ENCODE measurements at regions not wholly inside any gene's neighbourhood (a gene's known extent, or its start where the extent isn't known, plus 50 kb on each side); places are given as distances from the start of the nearest gene placed in this dataset.

DNA sequence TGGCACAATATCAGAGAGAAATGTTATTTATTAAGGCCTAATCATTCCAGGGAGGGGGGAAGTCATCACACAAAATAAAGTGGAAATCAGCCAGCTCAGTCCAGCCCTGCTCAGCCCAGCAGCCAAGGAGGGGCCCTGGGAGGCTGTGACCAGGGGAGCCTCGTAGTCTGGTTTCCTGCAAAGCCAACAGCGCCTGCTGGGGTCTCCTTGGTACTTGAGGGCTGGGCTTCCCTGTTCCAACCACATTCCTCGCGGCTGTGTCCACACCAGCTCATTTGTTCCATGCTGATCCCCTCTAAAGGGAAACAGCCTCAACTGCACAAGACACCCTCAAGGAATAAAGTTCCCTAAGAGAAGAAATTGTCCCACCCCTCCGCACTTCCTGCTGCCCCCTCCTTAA lies 154.0 kb downstream of the TMEM132E start:
- DNase-seq, result no peak

DNA sequence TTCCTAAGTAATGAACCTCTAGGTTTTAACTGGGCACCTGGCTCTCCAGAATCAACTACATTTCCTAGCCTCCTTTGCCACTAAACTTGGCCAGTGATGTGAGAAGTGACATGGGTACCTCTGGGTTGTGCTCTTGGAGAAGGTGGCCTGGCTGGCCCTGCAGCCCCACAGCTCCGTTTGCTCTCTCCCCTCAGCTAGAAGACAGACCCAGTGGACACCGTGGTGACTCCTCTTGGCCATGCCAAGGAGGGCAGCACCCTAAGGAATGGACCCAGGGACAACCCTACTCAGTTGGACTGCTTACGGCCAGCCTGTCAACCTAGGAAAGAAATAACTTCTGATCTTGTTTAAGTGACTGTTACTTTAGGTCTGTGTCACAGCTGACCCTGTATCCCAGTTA lies 151.4 kb downstream of the TMEM132E start:
- DNase-seq, result no peak

- DNase-seq, result no peak
These were observed 149.5 kb downstream of the TMEM132E start for GRCh38 chr17:34728771-34729310.

GRCh38 chr17:34727601-34728000 lies 148.2 kb downstream of the TMEM132E start:
- DNase-seq, result no peak

- no peak for DNase-seq
These were observed 147.4 kb downstream of the TMEM132E start for GRCh38 chr17:34726536-34727384.

DNA sequence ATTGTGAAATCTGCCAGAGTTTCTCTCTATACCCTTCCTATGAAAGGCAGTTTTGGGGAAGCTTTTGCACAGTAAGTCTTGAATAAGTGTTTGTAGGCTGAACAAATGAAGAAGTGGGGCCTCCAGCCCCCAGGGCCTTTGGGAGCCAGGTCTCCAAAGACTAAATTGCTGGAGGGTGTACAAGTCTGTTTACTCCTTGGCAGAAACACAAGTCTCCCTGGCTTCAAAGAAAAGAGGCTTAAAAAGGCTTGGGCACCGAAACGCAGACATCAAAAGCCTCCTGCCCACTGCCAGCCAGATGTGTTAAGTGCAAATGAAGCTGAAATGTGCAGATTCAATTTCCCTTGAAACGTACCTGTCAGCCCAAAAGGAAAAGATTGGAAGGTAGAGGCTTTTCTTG lies 146.3 kb downstream of the TMEM132E start:
- no peak for DNase-seq

DNA sequence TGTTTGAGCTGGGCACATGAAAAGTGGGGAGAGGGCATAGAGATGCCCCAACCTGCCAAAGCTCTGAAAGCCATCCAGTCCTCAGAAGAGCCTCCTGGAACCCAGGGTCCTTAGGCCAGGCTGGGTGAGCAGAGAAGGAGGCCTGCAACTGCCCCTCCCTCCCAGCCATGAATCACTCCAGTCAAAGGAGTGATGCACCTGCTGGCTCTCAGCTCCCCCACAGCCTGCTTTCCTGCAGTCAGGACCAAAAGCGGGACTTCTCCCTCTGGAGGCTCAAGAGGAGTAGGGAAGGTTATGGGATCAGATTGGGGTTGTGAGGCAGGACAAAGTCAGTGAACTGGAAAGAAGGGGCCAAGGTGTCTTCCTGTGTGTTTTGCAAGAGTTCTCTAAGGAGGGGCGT lies 145.6 kb downstream of the TMEM132E start:
- no peak for DNase-seq

- no peak for DNase-seq
These were observed 144.5 kb downstream of the TMEM132E start for GRCh38 chr17:34723875-34724274.

DNA sequence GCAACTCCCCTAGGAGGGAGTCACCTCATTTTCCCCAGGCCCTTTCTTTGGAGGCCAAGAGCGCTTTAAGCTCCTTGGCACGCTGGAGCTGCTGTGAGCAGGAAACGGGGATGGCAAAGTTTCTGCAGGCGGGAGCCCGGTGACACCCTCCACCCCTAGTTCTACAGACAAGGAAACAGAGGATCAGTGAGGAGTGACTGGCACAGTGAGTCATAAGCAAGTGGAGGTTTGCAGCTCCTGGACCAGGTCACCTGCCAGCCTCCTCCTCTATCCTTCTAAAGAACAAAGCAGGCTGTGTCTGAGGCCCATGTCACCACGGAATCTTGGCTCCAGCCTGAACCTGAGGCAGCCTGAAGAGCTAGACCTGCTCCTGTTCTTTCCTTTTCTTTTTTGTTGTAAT lies 141.9 kb downstream of the TMEM132E start:
- DNase-seq, result no peak

GRCh38 chr17:34720760-34721159 lies 141.4 kb downstream of the TMEM132E start:
- DNase-seq, result no peak

DNA sequence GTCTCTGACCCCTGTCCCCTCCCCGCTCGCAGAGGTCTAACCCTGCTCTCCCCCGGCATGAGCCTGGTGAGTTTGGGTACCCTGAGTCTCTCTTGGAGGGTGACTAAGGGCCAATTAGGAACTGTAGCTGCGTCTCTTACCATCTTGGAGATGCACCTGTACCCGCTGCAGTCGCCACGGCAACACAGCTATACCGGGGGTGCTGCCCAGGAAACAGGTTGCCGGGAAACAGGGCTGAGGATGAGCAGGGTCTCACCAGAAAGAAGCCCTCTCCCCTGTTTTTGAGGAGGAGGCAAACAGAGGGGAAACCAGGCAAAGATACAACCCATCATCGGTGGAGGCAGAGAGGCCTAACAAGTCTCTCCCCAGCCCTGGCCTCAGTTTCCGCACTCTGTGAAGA lies 140.2 kb downstream of the TMEM132E start:
- no peak for DNase-seq

- no peak for DNase-seq
These were observed 137.7 kb downstream of the TMEM132E start for GRCh38 chr17:34717092-34717491.

DNA sequence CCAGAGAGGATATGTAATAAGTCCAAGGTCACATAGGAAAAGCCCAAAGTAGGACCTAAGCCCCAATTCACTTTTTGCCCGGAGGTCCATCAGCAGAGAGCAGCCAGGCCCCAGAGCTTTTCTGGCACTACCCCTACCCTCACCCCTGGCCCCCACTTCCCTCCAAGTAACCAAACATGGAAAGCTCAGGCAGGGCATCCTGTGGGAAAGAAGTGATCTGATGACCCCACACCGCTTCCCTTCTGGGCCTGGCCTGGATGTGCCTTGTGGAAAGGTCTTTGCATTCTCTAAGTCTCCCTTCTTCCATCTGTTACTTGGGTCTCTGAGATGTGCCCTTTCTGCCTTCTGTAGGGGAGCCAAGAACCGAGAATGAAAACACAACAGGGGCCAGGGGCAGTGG lies 136.9 kb downstream of the TMEM132E start:
- DNase-seq, result no peak

DNA sequence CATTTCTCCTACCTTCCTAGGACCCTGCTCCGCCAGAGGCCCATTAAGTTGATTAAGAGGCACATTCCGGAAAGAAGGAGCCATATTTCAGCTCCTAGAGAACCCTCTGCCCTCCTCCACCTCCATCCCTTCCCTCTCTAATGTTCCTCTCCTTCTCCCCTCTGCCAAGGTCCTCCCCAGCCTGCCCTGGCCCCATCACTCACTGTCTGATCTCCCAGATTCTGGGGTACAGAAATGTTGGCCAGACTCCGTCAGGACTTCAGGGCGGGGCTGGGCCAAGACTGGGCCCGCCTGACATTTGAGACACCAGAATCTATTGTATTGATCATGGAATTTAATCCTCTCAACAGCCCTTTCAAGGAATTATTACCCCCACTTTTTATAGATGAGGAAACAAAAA lies 136.1 kb downstream of the TMEM132E start:
- no peak for DNase-seq

GRCh38 chr17:34714475-34715410 lies 135.4 kb downstream of the TMEM132E start:
- DNase-seq, result no peak

GRCh38 chr17:34713687-34714086 lies 134.3 kb downstream of the TMEM132E start:
- DNase-seq, result no peak

DNA sequence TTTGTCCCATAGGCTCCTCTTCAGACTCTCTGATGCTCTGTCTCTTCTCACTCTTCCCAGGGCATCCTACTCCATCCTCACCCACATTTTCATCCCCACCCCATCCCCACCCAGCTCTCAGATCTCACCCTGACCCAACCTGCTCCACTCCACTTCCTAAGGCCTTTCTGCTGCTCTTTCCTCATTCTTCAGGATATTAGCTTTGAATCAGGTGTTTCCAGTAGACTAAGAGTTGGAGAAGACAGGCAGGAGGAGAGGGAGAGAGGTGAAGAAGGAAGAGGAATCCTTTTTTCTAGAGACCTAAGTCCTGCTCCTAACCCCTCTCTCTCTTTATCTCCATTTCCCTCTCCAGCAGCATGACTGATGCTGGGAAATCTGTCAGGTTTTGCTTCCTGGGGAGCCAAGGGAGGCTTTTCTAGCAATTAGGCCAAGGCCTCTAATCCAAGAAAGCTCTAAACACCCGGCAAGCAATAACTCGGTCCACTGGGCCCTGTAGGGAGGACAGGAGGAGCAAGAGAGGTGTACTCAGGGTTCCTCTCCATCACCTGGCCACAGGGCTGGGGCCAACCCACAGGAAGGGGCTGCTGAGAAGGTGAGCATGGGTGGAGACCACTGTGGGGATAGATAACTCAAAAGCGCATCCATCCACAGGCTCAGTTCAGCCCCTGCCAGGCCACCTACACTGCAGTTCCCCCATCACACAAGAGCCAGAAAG lies 133.3 kb downstream of the TMEM132E start:
- DNase-seq, result no peak

DNA sequence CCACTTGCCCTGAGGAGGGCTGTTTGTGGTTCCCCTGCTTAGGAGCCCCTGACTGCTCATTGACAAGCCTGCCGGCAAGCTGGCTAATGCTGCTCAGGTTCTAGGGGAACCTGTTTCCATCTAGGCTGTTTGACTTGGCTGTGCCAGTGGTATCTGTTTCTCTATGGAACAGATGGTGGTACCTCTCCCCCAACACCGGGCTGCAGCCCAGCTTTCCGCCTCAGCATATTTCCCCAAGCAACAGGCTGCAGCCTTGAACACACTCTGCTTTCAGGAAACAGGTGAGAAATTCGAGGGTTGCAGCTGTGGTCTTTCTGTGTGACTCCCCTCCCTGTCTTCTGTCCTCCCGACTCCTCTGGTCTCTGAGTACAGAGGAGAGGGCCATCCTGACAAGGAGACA lies 132.3 kb downstream of the TMEM132E start:
- no peak for DNase-seq

GRCh38 chr17:34710226-34710625 lies 130.8 kb downstream of the TMEM132E start:
- DNase-seq, result no peak

GRCh38 chr17:34709158-34709754 lies 129.9 kb downstream of the TMEM132E start:
- DNase-seq, result no peak

DNA sequence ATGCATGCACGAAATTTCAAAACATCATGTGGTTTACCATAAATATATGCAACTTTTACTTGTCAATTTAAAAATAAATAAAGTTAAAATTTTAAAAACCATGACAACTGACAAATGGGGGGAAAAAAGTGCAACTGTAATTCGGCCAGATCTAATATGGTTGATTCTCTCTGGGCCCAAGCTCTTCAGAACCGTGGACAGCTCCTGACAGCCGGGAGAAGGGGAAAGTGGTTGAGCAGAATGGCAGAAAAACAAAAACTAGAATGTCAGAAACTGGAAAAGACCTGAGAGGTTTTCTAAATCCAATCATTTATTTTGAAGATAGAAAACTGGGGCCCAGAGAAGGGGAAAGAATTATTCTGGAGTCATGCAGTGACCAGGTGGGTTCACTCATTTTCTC lies 126.6 kb downstream of the TMEM132E start:
- DNase-seq, result peak; percentile 40

- DNase-seq, result peak; percentile 60
These were observed 124.2 kb downstream of the TMEM132E start for GRCh38 chr17:34703533-34703932.

- DNase-seq, result no peak
These were observed 119.8 kb downstream of the TMEM132E start for GRCh38 chr17:34699181-34699580.

All from stimulated activated CD8-positive, alpha-beta memory T cell treated with anti-CD3 and anti-CD28 coated beads, Interleukin-4, amount 100 ng/mL, for 48 hours (primary cell).